SU-DHL-6 (cell line): ENCODE measurements at regions not wholly inside any gene's neighbourhood (a gene's known extent, or its start where the extent isn't known, plus 50 kb on each side); places are given as distances from the start of the nearest gene placed in this dataset.

Experiments used
- CTCF ChIP-seq: fragments of 200-600 bp; sonication (generic); IDR thresholded peaks from one replicate; pipeline ENCODE4 v1.5.1; 2017; ENCODE audit warnings: antibody characterized with exemption, mild to moderate bottlenecking, low read length, moderate library complexity; ENCODE audit not compliant: insufficient read depth, poor library complexity, severe bottlenecking
- EZH2phosphoT487 ChIP-seq: fragments of 200-600 bp; sonication (generic), shearing (Covaris generic); conservative IDR thresholded peaks from 2 replicates; pipeline ENCODE4 v1.6.1; 2018; ENCODE audit warnings: mild to moderate bottlenecking, antibody characterized with exemption, low read length, moderate library complexity, mixed read lengths

- no peak for TF ChIP-seq CTCF
- no peak for TF ChIP-seq EZH2phosphoT487
Observed at GRCh38 chr10:52383088-52383487, 69.0 kb downstream of the DKK1 start.
